ENCODE measurements at regions not wholly inside any gene's neighbourhood (a gene's known extent, or its start where the extent isn't known, plus 50 kb on each side); places are given as distances from the start of the nearest gene placed in this dataset.
"Not testable (repeated sequence)": the region's sequence is repeated elsewhere in the genome, so short reads cannot be mapped to it uniquely, and the experiment has no call there.

DNA sequence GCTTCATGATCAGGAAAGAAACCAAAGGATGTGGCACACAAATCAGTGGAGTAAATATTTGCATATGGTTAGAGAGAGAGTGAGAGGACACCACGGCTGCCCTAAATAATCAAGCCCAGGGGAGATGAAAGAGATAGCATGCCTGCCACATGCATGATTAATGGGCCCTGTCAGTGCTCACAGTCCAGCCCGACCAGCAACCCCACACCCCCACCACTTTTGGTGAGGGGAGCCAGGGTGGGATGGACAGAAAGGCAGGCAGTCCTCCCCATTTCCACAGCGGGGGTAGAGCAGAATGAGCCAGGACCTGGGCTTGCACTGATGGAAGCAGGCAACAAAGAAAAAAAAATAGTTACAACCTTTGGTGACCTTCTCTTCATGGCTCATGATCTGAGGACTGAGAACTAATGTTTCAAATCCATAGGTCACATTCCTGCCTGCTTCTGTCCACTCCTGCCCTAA, 545.0 kb downstream of the ETS1 start:
- TF ChIP-seq, protein P1, sequence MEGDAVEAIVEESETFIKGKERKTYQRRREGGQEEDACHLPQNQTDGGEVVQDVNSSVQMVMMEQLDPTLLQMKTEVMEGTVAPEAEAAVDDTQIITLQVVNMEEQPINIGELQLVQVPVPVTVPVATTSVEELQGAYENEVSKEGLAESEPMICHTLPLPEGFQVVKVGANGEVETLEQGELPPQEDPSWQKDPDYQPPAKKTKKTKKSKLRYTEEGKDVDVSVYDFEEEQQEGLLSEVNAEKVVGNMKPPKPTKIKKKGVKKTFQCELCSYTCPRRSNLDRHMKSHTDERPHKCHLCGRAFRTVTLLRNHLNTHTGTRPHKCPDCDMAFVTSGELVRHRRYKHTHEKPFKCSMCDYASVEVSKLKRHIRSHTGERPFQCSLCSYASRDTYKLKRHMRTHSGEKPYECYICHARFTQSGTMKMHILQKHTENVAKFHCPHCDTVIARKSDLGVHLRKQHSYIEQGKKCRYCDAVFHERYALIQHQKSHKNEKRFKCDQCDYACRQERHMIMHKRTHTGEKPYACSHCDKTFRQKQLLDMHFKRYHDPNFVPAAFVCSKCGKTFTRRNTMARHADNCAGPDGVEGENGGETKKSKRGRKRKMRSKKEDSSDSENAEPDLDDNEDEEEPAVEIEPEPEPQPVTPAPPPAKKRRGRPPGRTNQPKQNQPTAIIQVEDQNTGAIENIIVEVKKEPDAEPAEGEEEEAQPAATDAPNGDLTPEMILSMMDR (IDR thresholded peaks at IDR 0.05): no peak
- ATAC-seq (ENCODE audit: low FRiP score): no peak
- no peak for DNase-seq (ENCODE audit: low spot score)

DNA sequence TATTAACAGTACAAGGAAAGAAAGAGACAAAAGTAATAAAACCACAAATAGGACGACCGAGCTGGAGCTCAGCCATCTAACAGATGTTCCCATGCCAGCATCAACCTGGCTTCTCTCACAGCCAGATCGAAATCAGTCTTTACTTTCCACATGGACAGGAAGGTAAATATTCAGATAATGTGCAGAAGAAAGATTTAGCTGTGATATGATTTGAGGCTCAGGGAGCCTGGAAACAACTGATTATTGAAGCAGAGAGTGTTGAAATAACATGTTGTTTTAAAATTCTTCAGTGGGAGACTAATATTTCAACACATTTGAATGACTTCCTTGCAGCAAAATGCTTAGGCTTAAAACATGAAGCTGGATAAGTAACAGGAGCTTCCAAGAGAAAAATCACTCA, 546.8 kb downstream of the ETS1 start:
- TF ChIP-seq, protein P1 (IDR thresholded peaks at IDR 0.05): no peak
- ATAC-seq (ENCODE audit: low FRiP score): no peak
- DNase-seq (ENCODE audit: low spot score): no peak

GRCh38 chr11:128039140-128040021, 548.0 kb downstream of the ETS1 start:
- TF ChIP-seq, protein P1 (IDR thresholded peaks at IDR 0.05): no peak
- DNase-seq (ENCODE audit: low spot score) (no peak), ATAC-seq (ENCODE audit: low FRiP score) (no peak)

DNA sequence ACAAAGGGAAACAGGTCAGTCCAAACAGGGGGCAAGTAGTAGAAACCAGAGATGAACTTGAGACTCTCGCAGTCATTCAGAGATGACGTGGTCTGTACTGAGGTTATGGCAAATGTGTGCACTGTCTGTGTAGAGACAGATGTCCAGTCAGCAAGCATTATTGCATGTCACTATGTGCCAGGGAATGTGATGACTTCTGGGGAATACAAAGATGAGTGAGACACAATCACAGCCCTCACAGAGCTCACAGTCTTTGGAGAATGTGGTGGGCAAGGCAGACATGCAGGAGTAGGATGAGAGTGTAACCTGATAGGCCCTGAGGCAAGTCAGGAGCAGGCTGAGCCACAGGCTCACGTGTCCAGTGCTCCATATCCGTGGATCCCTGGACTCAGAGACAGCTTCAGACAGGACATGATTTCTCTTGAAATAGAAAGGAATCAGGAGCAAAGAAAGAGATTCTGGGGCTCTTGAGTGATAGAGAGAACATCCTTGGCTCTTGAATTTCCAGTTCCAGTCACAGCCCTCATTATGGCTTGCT, 550.7 kb downstream of the ETS1 start:
- DNase-seq (ENCODE audit: low spot score) (no peak), ATAC-seq (ENCODE audit: low FRiP score) (no peak)
- TF ChIP-seq, protein P1 (IDR thresholded peaks at IDR 0.05): no peak

DNA sequence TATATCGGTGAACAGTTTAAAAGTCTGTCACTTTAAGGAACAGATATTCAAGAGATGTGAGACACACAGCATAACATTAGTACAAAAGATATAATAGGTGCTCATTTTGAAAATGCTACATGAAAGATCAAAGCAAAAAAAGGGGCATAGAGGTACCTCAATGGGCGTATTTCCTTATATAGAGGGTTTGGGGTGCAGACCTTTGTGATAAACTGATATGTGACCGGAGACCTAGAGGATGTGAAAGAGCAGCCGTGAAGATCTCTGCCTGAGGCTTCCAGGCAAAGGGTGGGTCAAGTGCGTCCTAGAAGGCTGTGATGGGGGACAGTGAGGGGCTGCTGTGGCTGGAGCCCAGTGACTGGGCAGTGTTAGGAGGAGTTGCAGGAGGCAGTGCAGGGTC, 551.4 kb downstream of the ETS1 start:
- ATAC-seq (ENCODE audit: low FRiP score): no peak
- TF ChIP-seq, protein P1 (IDR thresholded peaks at IDR 0.05): no peak
- no peak for DNase-seq (ENCODE audit: low spot score)

DNA sequence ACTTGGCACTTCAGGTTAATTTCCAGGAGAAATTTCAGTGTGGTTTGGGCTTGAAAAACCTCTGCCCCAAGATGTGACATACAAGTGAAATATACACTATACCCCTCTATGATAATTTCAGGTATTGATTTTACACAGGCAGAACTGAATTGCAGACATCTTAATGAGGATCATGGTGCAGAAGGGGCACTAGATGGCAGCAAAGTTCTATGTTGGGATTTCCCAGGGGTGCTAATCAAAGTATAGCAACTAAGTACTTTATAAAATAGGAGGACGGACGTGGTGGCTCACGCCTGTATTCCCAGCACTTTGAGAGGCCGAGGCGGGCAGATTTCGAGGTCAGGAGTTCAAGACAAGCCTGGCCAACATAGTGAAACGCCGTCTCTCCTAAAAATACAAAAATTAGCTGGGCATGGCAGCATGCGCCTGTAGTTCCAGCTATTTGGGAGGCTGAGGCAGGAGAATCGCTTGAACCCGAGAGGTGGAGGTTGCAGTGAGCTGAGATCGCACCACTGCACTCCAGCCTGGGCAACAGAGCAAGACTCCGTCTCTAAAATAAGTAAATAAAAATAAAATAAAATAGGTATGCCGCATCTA, 555.7 kb downstream of the ETS1 start:
- not testable (repeated sequence) for ATAC-seq (ENCODE audit: low FRiP score)

DNA sequence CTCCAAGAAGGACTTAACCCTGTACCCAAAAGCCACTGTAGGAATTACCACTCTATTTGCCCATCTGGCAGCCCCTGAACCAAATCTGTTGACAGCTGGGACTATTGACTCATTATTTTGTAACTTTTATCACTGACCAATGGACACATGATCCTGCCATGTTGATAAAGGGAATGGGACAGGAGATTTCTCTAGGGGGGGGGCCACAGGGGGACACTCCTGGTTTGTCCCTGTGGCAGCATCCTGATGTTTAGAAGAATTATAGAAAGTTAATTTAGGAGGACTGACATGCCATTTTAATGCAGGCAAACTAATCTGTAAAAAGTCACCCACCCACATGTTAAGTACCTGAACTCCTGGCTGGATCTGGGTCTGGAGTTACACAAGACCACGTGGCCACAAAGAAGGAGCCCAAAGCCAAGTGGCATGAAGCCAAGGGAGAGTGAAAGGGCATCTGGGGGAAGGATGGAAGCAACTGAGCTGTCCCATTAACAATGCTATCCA, 558.1 kb downstream of the ETS1 start:
- DNase-seq (ENCODE audit: low spot score): no peak
- no peak for ATAC-seq (ENCODE audit: low FRiP score)
- TF ChIP-seq, protein P1 (IDR thresholded peaks at IDR 0.05): no peak

More for the DNA sequence above, 555.7 kb downstream of the ETS1 start:
- DNase-seq (ENCODE audit: low spot score): not testable (repeated sequence)

All from omental fat pad (tissue), 3 donors.